HepG2 (cell line): ENCODE measurements at regions not wholly inside any gene's neighbourhood (a gene's known extent, or its start where the extent isn't known, plus 50 kb on each side); places are given as distances from the start of the nearest gene placed in this dataset.

ENCODE experiments used
- ATAC-seq: fragments of 200-7000 bp; cut with Tn5 transposase; 3 replicates; pipeline ENCODE4 v1.9.1; 2020; ENCODE audit warnings: mild to moderate bottlenecking, moderate library complexity
- BruUV-seq: library from RNA; stranded (reverse); fragments of 400-500 nt; replicated peaks from 2 replicates; lab custom pipeline; 2021; lab: Mats Ljungman, UMichigan
- CTCF ChIA-PET: fragments of 300-600 bp; formaldehyde crosslinking; extraction: SDS; loops from one replicate; lab custom pipeline; 2021; ENCODE audit warnings: low total read pairs, inconsistent platforms, low intra/inter-chr PET ratio; lab: Yijun Ruan, JAX
- POLR2A ChIA-PET: fragments of 350-600 bp; sonication (Branson Sonifier 250); formaldehyde crosslinking; loops from one replicate; lab custom pipeline; 2020; ENCODE audit warnings: antibody characterized with exemption, inconsistent platforms; lab: Yijun Ruan, JAX
- DNase-seq: peaks from one replicate; pipeline ENCODE4 v3.0.0-alpha.2; 2015; ENCODE audit warnings: low spot score
- FAIRE-seq: peaks from 3 replicates; lab custom pipeline; 2011; peaks lifted over from hg19 to GRCh38; lab: Jason Lieb, UNC
- H2AFZ ChIP-seq: one replicate; pipeline ENCODE4 v1.6.1; 2011; ENCODE audit warnings: low read length, inconsistent platforms
- H3K27ac ChIP-seq: fragments of 300-600 bp; 3 replicates; pipeline ENCODE4 v1.8.0; 2011; ENCODE audit warnings: mixed run types, mild to moderate bottlenecking, mixed read lengths, low read length, inconsistent platforms; ENCODE audit not compliant: insufficient read depth; ENCODE audit errors: extremely low read length
- H3K27me3 ChIP-seq, 2 experiments: fragments of 200-600 bp in 1 of 2; 2 replicates in 1 of 2; 3 replicates in 1 of 2; pipeline versions ENCODE4 v1.6.0 to v1.8.0; 2011; ENCODE audit warnings: low read length in 2 of 2, mild to moderate bottlenecking in 2 of 2, moderate library complexity in 2 of 2, inconsistent platforms in 1 of 2; ENCODE audit not compliant: insufficient read depth in 2 of 2, control insufficient read depth in 1 of 2
- H3K36me3 ChIP-seq, 2 experiments: fragments of 200-600 bp in 1 of 2; replicated peaks in 1 of 2; 2 replicates in 1 of 2; 3 replicates in 1 of 2; pipeline versions ENCODE4 v1.5.1 to v1.8.0; 2011; ENCODE audit warnings: low read length in 2 of 2, inconsistent platforms in 1 of 2; ENCODE audit not compliant: insufficient read depth in 2 of 2, control insufficient read depth in 1 of 2
- H3K4me1 ChIP-seq: 2 replicates; pipeline ENCODE4 v1.5.1; 2012; ENCODE audit warnings: low read length, inconsistent platforms; ENCODE audit not compliant: insufficient read depth
- H3K4me2 ChIP-seq: 2 replicates; pipeline ENCODE4 v1.6.0; 2011; ENCODE audit warnings: low read depth, low read length, inconsistent platforms
- H3K4me3 ChIP-seq, 3 experiments: fragments of 200-600 bp in 1 of 3; sonication (generic), shearing (Covaris generic) in 1 of 3; replicated peaks in 1 of 3; 2 replicates each; pipeline ENCODE4 v1.5.1; 2011 to 2016; ENCODE audit warnings: low read length in 3 of 3, inconsistent platforms in 2 of 3, low read depth in 2 of 3, mild to moderate bottlenecking in 2 of 3, control low read depth in 1 of 3, mixed read lengths in 1 of 3; ENCODE audit not compliant: insufficient read depth in 1 of 3
- H3K79me2 ChIP-seq: one replicate; pipeline ENCODE4 v1.6.1; 2011; ENCODE audit warnings: low read length, inconsistent platforms; ENCODE audit not compliant: insufficient read depth
- H3K9ac ChIP-seq: 2 replicates; pipeline ENCODE4 v1.6.0; 2011; ENCODE audit warnings: mild to moderate bottlenecking, low read depth, low read length, inconsistent platforms; ENCODE audit not compliant: insufficient read depth
- H3K9me3 ChIP-seq: 2 replicates; pipeline ENCODE4 v1.5.1; 2012; ENCODE audit warnings: mild to moderate bottlenecking, low read length
- H4K20me1 ChIP-seq: 2 replicates; pipeline ENCODE4 v1.6.0; 2011; ENCODE audit warnings: inconsistent platforms, mild to moderate bottlenecking, low read length, moderate library complexity; ENCODE audit not compliant: insufficient read depth
- HNRNPH1 ChIP-seq: fragments of 200-400 bp; formaldehyde crosslinking; optimal IDR thresholded peaks from 2 replicates; pipeline ENCODE3; 2017; ENCODE audit warnings: mild to moderate bottlenecking, low read depth, low read length
- MTF1 ChIP-seq: sonication (generic); formaldehyde crosslinking; IDR thresholded peaks from 2 replicates; pipeline ENCODE4 v1.5.0; 2020; ENCODE audit warnings: missing genetic modification reagents
- SOX5 ChIP-seq: IDR thresholded peaks from 2 replicates; pipeline ENCODE4 v1.6.1; 2016; ENCODE audit warnings: borderline replicate concordance
- SP1 ChIP-seq, 2 experiments: fragments of 450-650 bp in 1 of 2; sonication (generic) in 1 of 2; formaldehyde crosslinking in 1 of 2; IDR thresholded peaks; 2 replicates each; pipeline versions ENCODE4 v1.4.0 to v1.6.1; 2016 to 2020; ENCODE audit warnings: missing genetic modification reagents in 1 of 2
- ZBTB43 ChIP-seq: sonication (generic); formaldehyde crosslinking; conservative IDR thresholded peaks from 2 replicates; pipeline ENCODE4 v1.4.0; 2020; ENCODE audit warnings: missing genetic modification reagents
- ZFX ChIP-seq: sonication (generic); formaldehyde crosslinking; IDR thresholded peaks from 2 replicates; pipeline ENCODE4 v1.4.0; 2020; ENCODE audit warnings: mild to moderate bottlenecking, low read depth, missing genetic modification reagents, moderate library complexity
- ZNF121 ChIP-seq: sonication (generic); formaldehyde crosslinking; IDR thresholded peaks from 2 replicates; pipeline ENCODE4 v1.5.0; 2020; ENCODE audit warnings: mild to moderate bottlenecking, missing genetic modification reagents
- ZNF605 ChIP-seq: sonication (generic); formaldehyde crosslinking; IDR thresholded peaks from 2 replicates; pipeline ENCODE4 v1.8.0; 2022; ENCODE audit warnings: mild to moderate bottlenecking, missing genetic modification reagents
- WGBS: methylation state at CpG from one replicate; pipeline ENCODE4 v1.1.6; 2017; ENCODE audit warnings: low lambda C conversion rate; 5-methylcytosine and 5-hydroxymethylcytosine counted together
- in situ Hi-C: cut with HindIII; loops from 2 replicates; pipeline ENCODE4 v1.10.0; 2017; ENCODE audit warnings: low pct_unique_long_range_greater_than_20kb; ENCODE audit not compliant: extremely low pct_ligation_motif_present
- intact Hi-C: fragments of 100-400 bp; cut with micrococcal nuclease; formaldehyde crosslinking; loops from one replicate; pipeline ENCODE4 v1.10.0; 2022; ENCODE audit not compliant: unreplicated experiment

- TF ChIP-seq ZBTB43 (CRISPR knock-in tag) = no peak
- TF ChIP-seq HNRNPH1 = no peak
- TF ChIP-seq MTF1 (CRISPR knock-in tag) = no peak
- no peak for TF ChIP-seq ZFX
- no peak for TF ChIP-seq ZNF605 (CRISPR knock-in tag)
- no peak for TF ChIP-seq SOX5
- no peak for TF ChIP-seq ZNF121
- no peak for TF ChIP-seq SP1 (IDR thresholded peaks at IDR 0.05)
- no peak for TF ChIP-seq SP1 (CRISPR knock-in tag; IDR thresholded peaks at IDR 0.05)
- TF ChIP-seq, all 625 proteins: peak for 0
- ATAC-seq = no peak
- no TSS peak for BruUV-seq
These were observed 225.4 kb upstream of the DAB2 start for GRCh38 chr5:39650008-39650762.

More at GRCh38 chr5:39650008-39650762, 225.4 kb upstream of the DAB2 start:
- POLR2A ChIA-PET = no interaction called here
- Histone ChIP-seq H3K9me3 (no peaks in the 10 kb centered on the region), H3K27ac (no peak overlapping the region), H4K20me1 (no peaks in the 10 kb centered on the region), H3K36me3 (no peaks in the 10 kb centered on the region), H2AFZ (no peak overlapping the region), H3K4me1 (no peaks in the 10 kb centered on the region), H3K4me2 (no peak overlapping the region), H3K79me2 (no peaks in the 10 kb centered on the region), H3K9ac (no peak overlapping the region), H3K4me3 (no peak overlapping the region), H3K27me3 (no peaks in the 10 kb centered on the region)
- in situ Hi-C loops (no loop called here), intact Hi-C loops (no loop called here)
- no peak for FAIRE-seq
- 38% methylated on average over 1 of the region's 1 CpG for WGBS
- DNase-seq = no peak
- CTCF ChIA-PET = no interaction called here
